ENCODE measurements at regions not wholly inside any gene's neighbourhood (a gene's known extent, or its start where the extent isn't known, plus 50 kb on each side); places are given as distances from the start of the nearest gene placed in this dataset.

DNA sequence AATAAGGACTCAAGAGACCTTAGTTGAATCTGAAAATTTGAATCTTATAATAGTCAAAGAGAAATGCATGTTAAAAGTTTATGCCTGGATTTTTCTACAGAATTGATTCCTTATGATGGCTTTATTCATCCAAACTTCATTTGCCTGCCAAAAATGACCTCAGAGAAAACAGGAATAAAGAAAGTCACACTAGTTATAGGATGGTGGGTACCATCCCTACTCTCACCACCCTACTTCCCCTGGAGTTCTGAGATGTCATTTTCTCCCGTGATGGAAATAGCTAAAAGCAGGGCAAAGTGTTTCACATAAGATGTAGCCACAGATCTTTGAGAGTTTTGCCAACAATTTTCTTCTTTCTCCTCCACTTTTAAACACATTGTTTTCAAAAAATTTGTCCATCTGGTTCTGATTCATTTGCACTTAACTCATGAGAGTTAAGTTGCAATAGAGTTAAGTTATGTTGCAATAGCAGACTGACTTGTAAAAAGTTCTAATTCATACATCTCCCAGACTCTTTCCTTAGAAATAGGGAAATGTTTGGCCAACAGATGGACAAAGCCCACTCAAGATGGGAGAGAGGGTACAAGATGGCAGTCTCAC is 384.6 kb downstream of the PLPP3 start:
- H3K4me3 ChIP-seq (ENCODE audit: low read depth, low read length) = no peak overlapping the region
- DNase-seq (ENCODE audit: low read depth) = no peak
- TF ChIP-seq, protein P1, sequence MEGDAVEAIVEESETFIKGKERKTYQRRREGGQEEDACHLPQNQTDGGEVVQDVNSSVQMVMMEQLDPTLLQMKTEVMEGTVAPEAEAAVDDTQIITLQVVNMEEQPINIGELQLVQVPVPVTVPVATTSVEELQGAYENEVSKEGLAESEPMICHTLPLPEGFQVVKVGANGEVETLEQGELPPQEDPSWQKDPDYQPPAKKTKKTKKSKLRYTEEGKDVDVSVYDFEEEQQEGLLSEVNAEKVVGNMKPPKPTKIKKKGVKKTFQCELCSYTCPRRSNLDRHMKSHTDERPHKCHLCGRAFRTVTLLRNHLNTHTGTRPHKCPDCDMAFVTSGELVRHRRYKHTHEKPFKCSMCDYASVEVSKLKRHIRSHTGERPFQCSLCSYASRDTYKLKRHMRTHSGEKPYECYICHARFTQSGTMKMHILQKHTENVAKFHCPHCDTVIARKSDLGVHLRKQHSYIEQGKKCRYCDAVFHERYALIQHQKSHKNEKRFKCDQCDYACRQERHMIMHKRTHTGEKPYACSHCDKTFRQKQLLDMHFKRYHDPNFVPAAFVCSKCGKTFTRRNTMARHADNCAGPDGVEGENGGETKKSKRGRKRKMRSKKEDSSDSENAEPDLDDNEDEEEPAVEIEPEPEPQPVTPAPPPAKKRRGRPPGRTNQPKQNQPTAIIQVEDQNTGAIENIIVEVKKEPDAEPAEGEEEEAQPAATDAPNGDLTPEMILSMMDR (IDR thresholded peaks at IDR 0.05; ENCODE audit: low read depth, low read length, missing control alignments) = no peak

DNA sequence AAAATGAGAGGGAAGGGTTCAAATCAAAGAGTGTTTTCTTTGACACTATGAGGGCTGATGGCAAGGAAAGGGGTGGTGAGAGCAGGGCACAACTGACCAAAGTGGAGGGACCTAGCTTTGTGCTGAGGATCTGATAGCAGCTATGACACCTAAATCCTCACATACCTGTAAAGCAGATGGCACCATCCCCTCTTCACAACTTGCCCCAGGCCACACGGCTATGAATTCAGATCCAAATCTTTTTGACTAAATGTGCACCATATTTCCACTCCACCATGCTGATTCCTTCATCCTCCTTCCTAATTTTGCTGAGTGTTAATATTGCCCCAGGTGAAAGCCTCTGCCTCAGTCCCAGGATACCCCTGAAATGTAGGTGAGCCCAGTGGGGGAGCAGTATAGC is 385.7 kb downstream of the PLPP3 start:
- no peak overlapping the region for H3K4me3 ChIP-seq (ENCODE audit: low read depth, low read length)
- no peak for DNase-seq (ENCODE audit: low read depth)
- TF ChIP-seq, protein P1 (IDR thresholded peaks at IDR 0.05; ENCODE audit: low read depth, low read length, missing control alignments) = no peak

DNA sequence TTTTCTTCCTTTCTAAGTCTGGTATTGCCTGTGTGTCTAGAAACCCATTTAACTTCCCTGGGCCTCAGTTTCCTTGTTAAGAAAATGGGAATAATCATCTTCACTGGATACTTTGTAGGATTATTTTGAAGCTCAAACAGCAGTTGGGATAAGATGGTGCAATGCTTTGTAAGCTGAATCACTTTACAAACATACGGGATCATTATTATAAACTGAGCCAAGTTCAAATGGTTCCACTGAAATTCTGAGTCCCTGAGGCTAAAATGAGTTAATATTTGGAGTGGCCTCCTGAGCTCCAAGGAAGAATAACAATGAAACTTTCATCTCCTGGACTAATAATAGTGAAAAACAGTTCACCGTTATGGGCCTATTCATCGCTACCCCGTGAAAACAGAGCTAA is 388.0 kb downstream of the PLPP3 start:
- no peak for DNase-seq (ENCODE audit: low read depth)
- no peak overlapping the region for H3K4me3 ChIP-seq (ENCODE audit: low read depth, low read length)
- TF ChIP-seq, protein P1 (IDR thresholded peaks at IDR 0.05; ENCODE audit: low read depth, low read length, missing control alignments) = no peak

DNA sequence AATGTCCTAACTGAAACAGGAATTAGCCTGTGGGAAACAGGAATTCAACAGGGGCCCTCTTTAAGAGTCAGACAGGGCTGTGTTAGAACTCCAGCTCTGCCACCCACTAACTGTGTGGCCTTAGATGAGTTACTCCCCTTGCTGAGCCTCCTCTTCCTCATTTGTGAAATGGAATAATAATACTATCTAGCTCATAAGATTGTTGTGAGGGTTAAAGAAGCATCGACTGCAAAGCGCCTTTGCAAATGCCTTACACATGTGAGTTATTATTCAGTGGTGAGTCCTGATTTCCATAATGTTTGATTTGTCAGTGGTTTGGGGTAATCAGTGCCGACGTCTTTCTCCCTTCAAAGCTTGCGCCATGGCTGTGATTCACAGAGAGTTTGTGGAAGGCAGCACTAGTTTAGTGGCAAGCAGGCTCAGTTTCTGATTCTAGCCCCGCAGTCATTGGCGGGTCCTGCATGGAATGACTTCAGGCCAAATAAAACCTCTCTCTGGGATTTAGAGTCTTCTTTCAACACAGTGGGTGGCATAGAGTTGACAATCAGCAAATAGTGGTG is 388.5 kb downstream of the PLPP3 start:
- TF ChIP-seq, protein P1 (IDR thresholded peaks at IDR 0.05; ENCODE audit: low read depth, low read length, missing control alignments) = no peak
- H3K4me3 ChIP-seq (ENCODE audit: low read depth, low read length) = no peak overlapping the region
- no peak for DNase-seq (ENCODE audit: low read depth)

DNA sequence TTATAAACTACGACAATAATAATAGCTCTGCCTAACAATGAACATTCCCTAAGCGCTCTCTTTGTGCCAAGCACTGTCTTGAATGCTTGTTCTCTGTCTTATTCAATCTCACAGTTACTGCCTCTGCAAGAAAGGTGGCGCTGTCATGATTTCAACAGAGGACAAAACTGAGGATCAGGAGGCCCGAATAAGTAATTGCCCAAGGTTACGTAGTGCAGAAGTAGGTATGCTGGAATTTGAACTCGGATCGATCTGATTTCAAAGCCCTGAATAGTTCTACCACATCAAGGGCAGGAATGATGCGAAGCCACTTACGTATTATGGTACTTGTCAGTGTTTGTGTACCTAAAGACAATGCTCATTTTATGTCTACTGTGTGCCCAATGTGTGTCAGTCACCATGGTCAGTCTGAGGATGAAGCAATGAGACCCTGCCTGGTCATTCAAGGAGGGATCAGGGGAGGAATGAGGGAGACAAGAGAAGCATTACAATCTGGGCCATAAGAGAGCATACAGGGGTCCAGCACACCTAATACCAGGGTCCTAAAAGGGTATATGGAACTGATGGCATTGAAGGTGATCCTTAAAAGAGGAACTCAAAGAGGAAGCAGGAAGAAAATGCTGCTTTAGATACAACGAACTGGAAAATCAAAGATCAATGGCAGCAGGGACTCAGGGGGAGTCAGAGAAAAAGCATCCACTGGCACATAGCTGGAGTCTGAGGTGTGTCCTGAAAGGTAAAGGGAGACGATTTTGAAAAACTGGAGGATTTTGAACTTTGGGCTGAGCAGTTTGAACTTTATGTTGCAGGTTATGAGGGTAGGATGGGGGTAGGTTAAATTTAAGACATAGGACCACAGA is 389.2 kb downstream of the PLPP3 start:
- DNase-seq (ENCODE audit: low read depth) = no peak
- TF ChIP-seq, protein P1 (IDR thresholded peaks at IDR 0.05; ENCODE audit: low read depth, low read length, missing control alignments) = peak; percentile 33
- H3K4me3 ChIP-seq (ENCODE audit: low read depth, low read length) = no peak overlapping the region

DNA sequence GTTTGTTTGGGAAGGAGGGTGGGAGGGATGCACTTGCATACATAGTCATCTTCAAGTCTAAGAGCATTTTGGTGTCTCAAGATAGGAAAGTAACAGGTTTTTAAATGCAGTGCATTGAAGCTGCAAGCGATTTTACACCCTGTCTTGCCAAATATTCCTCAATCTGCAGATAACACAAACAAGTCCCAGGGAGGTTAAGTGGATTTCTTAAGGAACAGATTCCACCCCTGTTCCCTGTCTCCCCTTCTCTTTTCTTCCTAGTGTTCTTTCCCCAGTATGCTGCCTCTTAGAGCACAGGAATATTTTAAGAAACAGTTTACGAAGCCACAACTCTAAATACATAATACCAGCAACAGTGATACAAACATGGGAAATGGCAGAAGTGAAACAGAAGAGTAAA is 389.9 kb downstream of the PLPP3 start:
- TF ChIP-seq, protein P1 (IDR thresholded peaks at IDR 0.05; ENCODE audit: low read depth, low read length, missing control alignments) = no peak
- H3K4me3 ChIP-seq (ENCODE audit: low read depth, low read length) = no peak overlapping the region
- no peak for DNase-seq (ENCODE audit: low read depth)

Data from GM12864 (cell line).